ENCODE measurements at regions not wholly inside any gene's neighbourhood (a gene's known extent, or its start where the extent isn't known, plus 50 kb on each side); places are given as distances from the start of the nearest gene placed in this dataset.

DNA sequence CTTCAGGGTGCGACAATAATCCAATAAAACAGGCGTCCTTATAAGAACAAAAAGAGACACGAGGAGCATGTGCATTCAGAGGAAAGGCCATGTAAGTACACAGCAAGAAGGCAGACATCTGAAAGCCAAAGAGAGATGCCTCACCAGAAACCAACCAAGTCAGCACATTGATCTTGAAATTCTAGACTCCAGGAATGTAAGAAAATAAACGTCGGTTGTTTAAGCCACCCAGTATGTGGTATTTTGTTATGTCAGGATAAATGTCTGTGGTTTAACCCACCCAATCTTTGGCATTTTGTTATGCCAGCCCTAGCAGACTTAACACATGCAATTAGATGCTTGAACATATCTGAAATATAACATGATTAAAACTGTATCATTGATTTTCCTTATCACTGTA is 452.0 kb downstream of the SLITRK6 start:
- H3K4me3 ChIP-seq (ENCODE audit: low read depth, low read length) = no peak overlapping the region
- DNase-seq (ENCODE audit: low read depth) = no peak
- TF ChIP-seq, protein P1, sequence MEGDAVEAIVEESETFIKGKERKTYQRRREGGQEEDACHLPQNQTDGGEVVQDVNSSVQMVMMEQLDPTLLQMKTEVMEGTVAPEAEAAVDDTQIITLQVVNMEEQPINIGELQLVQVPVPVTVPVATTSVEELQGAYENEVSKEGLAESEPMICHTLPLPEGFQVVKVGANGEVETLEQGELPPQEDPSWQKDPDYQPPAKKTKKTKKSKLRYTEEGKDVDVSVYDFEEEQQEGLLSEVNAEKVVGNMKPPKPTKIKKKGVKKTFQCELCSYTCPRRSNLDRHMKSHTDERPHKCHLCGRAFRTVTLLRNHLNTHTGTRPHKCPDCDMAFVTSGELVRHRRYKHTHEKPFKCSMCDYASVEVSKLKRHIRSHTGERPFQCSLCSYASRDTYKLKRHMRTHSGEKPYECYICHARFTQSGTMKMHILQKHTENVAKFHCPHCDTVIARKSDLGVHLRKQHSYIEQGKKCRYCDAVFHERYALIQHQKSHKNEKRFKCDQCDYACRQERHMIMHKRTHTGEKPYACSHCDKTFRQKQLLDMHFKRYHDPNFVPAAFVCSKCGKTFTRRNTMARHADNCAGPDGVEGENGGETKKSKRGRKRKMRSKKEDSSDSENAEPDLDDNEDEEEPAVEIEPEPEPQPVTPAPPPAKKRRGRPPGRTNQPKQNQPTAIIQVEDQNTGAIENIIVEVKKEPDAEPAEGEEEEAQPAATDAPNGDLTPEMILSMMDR (IDR thresholded peaks at IDR 0.05; ENCODE audit: insufficient read depth, low read length) = no peak

DNA sequence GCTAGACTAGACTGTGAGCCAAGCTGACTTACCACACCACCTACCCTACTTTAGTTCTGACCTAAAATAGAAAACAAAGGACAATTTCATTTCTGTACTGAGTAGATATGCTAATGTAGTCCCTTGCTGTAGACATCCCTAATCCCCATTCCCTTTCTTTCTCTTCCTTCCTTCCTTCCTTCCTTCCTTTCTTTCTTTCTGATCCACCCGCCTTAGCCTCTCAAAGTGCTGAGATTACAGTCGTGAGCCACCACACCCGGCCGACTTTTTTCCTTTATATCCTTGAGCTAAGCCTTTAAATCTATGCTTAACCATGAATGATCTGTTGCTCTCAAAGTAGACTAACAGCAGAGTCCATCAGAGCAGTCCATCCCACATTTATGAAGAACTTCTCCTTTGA is 465.0 kb downstream of the SLITRK6 start:
- no peak for DNase-seq (ENCODE audit: low read depth)
- TF ChIP-seq, protein P1 (IDR thresholded peaks at IDR 0.05; ENCODE audit: insufficient read depth, low read length) = no peak
- H3K4me3 ChIP-seq (ENCODE audit: low read depth, low read length) = no peak overlapping the region

DNA sequence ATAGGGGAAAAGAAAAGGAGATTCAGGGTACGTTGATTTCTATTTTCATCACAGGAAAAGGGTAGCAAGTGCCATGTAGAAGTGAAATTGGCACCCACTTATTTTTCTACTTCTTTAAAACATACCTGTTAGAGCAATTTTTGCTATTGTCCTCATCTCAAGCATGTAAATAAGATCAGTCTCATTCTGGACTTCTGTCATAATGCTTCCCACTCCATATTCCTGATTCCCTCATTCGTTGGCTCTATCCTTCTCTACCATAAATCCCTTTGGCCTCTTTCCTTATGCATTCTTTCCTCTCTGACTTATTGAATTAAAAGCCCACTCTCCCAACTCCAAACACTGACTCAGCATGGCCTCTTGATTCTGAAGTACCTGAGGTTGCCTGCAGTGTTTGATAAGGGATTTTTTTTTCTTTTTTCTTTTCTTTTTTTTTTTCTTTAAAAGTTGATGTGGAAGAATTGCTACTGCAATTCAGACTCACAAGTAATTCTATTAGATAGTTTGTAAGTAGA is 465.7 kb downstream of the SLITRK6 start:
- no peak for DNase-seq (ENCODE audit: low read depth)
- H3K4me3 ChIP-seq (ENCODE audit: low read depth, low read length) = no peak overlapping the region
- TF ChIP-seq, protein P1 (IDR thresholded peaks at IDR 0.05; ENCODE audit: insufficient read depth, low read length) = no peak

DNA sequence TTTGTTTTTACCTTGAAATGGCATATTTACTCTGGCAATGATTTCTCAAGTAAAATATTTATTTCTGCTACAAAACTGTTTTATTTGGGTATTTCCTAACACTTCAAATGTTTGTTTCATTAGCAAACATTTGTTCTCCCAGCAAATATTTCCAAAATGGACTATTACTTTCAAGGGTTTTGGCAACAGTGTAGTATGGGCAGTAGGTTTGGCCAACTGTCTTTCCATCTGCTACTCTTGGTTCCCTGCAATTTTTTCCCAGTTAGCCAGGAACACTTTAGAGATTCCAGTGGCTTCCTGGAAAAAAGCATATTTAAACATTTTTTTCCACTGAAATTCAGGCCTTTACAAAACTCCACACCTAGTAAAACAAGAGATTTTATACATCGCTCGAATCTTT is 466.6 kb downstream of the SLITRK6 start:
- TF ChIP-seq, protein P1 (IDR thresholded peaks at IDR 0.05; ENCODE audit: insufficient read depth, low read length) = no peak
- no peak overlapping the region for H3K4me3 ChIP-seq (ENCODE audit: low read depth, low read length)
- no peak for DNase-seq (ENCODE audit: low read depth)

DNA sequence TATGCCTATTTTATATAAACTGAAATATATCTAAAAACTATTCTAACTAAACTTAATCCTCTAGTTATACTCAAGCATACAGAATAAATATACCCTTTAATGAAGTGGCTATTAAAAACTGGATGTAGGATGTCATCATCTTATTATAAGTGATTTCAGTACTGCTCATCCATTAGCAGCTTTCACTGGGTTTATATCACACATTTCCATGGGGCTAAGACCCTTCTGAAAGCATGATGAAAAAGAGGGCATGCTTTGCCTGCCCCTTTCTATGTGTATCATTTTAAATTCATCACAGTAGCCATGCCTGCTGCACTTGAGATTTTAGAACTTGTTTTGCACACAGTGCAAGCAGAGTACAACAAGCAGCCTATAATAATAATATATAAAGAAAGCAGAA is 477.5 kb downstream of the SLITRK6 start:
- no peak for DNase-seq (ENCODE audit: low read depth)
- TF ChIP-seq, protein P1 (IDR thresholded peaks at IDR 0.05; ENCODE audit: insufficient read depth, low read length) = no peak
- no peak overlapping the region for H3K4me3 ChIP-seq (ENCODE audit: low read depth, low read length)

DNA sequence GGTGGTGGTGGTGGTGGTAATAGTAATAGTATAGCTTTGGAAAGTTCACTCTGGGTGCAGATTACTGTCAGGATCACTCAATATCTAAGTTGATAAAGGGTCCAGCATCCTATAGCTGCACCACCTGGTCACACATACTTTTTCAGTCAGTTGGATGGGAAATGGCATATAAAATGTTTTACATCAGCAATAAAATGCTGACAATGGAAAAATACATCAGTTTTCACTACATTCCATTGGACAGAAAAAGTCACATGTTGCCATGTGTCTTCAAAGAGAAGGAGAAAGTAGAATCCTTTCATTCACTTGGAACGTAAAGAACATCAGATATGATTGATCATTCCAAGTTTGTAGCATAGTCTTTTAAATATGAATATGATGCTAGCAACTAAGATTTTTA is 481.4 kb downstream of the SLITRK6 start:
- no peak for DNase-seq (ENCODE audit: low read depth)
- no peak overlapping the region for H3K4me3 ChIP-seq (ENCODE audit: low read depth, low read length)
- TF ChIP-seq, protein P1 (IDR thresholded peaks at IDR 0.05; ENCODE audit: insufficient read depth, low read length) = no peak

DNA sequence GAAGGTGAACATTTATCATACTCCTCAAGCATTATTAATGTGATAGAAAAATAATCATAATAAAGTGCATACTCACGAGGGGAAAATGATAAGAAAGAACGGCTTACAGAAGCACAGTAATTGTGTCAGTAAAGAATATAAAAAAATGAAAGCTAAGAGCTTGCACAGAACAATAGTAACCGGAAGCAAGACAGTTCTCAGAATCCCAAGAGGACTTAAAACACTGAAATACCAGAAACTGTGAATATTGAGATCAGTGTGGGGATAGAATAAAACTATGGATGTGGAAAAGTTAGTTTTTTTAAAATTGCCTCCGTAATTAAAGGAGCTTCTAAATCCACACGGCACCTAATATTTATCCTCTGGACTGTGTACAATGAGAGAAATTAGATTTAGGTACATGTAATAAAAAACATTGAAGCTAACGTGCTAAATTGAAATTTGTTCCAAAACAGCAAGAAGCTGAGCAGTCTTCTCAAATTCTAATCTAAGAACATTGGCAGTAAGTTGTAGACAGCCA is 482.7 kb downstream of the SLITRK6 start:
- no peak overlapping the region for H3K4me3 ChIP-seq (ENCODE audit: low read depth, low read length)
- DNase-seq (ENCODE audit: low read depth) = no peak
- TF ChIP-seq, protein P1 (IDR thresholded peaks at IDR 0.05; ENCODE audit: insufficient read depth, low read length) = no peak

Measured in fibroblast of the aortic adventitia (primary cell).